ENCODE measurements at regions not wholly inside any gene's neighbourhood (a gene's known extent, or its start where the extent isn't known, plus 50 kb on each side); places are given as distances from the start of the nearest gene placed in this dataset.

GRCh38 chr7:24133691-24134090 is 150.3 kb upstream of the NPY start:
- no peak for DNase-seq (ENCODE audit: low spot score)
- in situ Hi-C loops (cut with MboI; ENCODE audit: low sequenced_read_pairs, unreplicated experiment) = no loop called here
- no peak for TF ChIP-seq CTCF (IDR thresholded peaks at IDR 0.05; ENCODE audit: borderline replicate concordance, control extremely low read depth, extremely low read depth, insufficient read depth, missing control alignments)

- DNase-seq (ENCODE audit: low spot score) = no peak
- no peak for TF ChIP-seq CTCF (IDR thresholded peaks at IDR 0.05; ENCODE audit: borderline replicate concordance, control extremely low read depth, extremely low read depth, insufficient read depth, missing control alignments)
These were observed 149.5 kb upstream of the NPY start for GRCh38 chr7:24134535-24134934.

GRCh38 chr7:24135003-24135817 is 148.8 kb upstream of the NPY start:
- TF ChIP-seq CTCF (IDR thresholded peaks at IDR 0.05; ENCODE audit: borderline replicate concordance, control extremely low read depth, extremely low read depth, insufficient read depth, missing control alignments) = no peak
- DNase-seq (ENCODE audit: low spot score) = peak; percentile 33
- in situ Hi-C loops (cut with MboI; ENCODE audit: low sequenced_read_pairs, unreplicated experiment) = no loop called here

More at GRCh38 chr7:24134535-24134934, 149.5 kb upstream of the NPY start:
- in situ Hi-C loops (cut with MboI; ENCODE audit: low sequenced_read_pairs, unreplicated experiment) = no loop called here

- no peak for DNase-seq (ENCODE audit: low spot score)
- no peak for TF ChIP-seq CTCF (IDR thresholded peaks at IDR 0.05; ENCODE audit: borderline replicate concordance, control extremely low read depth, extremely low read depth, insufficient read depth, missing control alignments)
- in situ Hi-C loops (cut with MboI; ENCODE audit: low sequenced_read_pairs, unreplicated experiment) = no loop called here
These were observed 146.7 kb upstream of the NPY start for GRCh38 chr7:24137338-24137737.

GRCh38 chr7:24138343-24138742 is 145.6 kb upstream of the NPY start:
- in situ Hi-C loops (cut with MboI; ENCODE audit: low sequenced_read_pairs, unreplicated experiment) = no loop called here
- no peak for DNase-seq (ENCODE audit: low spot score)

GRCh38 chr7:24140001-24140400 is 144.0 kb upstream of the NPY start:
- no peak for TF ChIP-seq CTCF (IDR thresholded peaks at IDR 0.05; ENCODE audit: borderline replicate concordance, control extremely low read depth, extremely low read depth, insufficient read depth, missing control alignments)
- in situ Hi-C loops (cut with MboI; ENCODE audit: low sequenced_read_pairs, unreplicated experiment) = no loop called here
- DNase-seq (ENCODE audit: low spot score) = no peak

More at GRCh38 chr7:24138343-24138742, 145.6 kb upstream of the NPY start:
- no peak for TF ChIP-seq CTCF (IDR thresholded peaks at IDR 0.05; ENCODE audit: borderline replicate concordance, control extremely low read depth, extremely low read depth, insufficient read depth, missing control alignments)
